Ovary (tissue), 7 donors: ENCODE measurements at regions not wholly inside any gene's neighbourhood (a gene's known extent, or its start where the extent isn't known, plus 50 kb on each side); places are given as distances from the start of the nearest gene placed in this dataset. TPM values are rescaled to one million over a fixed set of nuclear protein-coding genes. Genes with fewer than 3 reads are reported as not detected.
"Not testable (repeated sequence)": the region's sequence is repeated elsewhere in the genome, so short reads cannot be mapped to it uniquely, and the experiment has no call there.

Source experiments
- DNase-seq, 5 donors: peaks; one replicate each; pipeline ENCODE4 v3.0.0-alpha.2; 2019 to 2020
- H3K27ac ChIP-seq, 2 donors: fragments of 200-600 bp; one replicate each; pipeline versions ENCODE4 v1.5.1 to v1.8.0; 2019 to 2022
- H3K27me3 ChIP-seq: fragments of 200-600 bp; one replicate; pipeline ENCODE4 v1.8.0; 2022
- H3K36me3 ChIP-seq: fragments of 200-600 bp; sonication (generic); one replicate; pipeline ENCODE4 v1.5.1; 2019
- H3K4me1 ChIP-seq: one replicate; pipeline ENCODE4 v1.8.1; 2013; ENCODE audit warnings: mild to moderate bottlenecking, moderate library complexity; ENCODE audit not compliant: insufficient read depth
- H3K4me3 ChIP-seq: fragments of 200-600 bp; sonication (generic); one replicate; pipeline ENCODE4 v1.5.1; 2017
- H3K9me3 ChIP-seq, 2 donors: fragments of 200-600 bp in 1 of 2; sonication (generic) in 1 of 2; one replicate each; pipeline versions ENCODE4 v1.5.1 to v1.8.1; 2013 to 2019; ENCODE audit warnings: mild to moderate bottlenecking in 1 of 2, moderate library complexity in 1 of 2
- CTCF ChIP-seq, 3 donors: fragments of 450-650 bp in 2 of 3; fragments of 200-600 bp in 1 of 3; IDR thresholded peaks; one replicate each; pipeline versions ENCODE4 v1.5.1 to v1.8.0; 2016 to 2022; ENCODE audit warnings: antibody characterized with exemption in 3 of 3, mild to moderate bottlenecking in 1 of 3
- EP300 ChIP-seq: sonication (generic); formaldehyde crosslinking; IDR thresholded peaks from one replicate; pipeline ENCODE4 v1.6.1; 2017; ENCODE audit warnings: antibody characterized with exemption
- POLR2A ChIP-seq: fragments of 450-650 bp; IDR thresholded peaks from one replicate; pipeline ENCODE4 v1.6.1; 2017; ENCODE audit warnings: antibody characterized with exemption, mild to moderate bottlenecking, moderate library complexity
- WGBS, 3 donors: extraction: QIAGEN DNeasy Blood & Tissue Kit in 1 of 3; methylation state at CpG; one replicate each; pipeline versions ENCODE4 v1.1.5 to v1.1.7; 2013 to 2017; 5-methylcytosine and 5-hydroxymethylcytosine counted together
- intact Hi-C, 4 donors: fragments of 100-400 bp; cut with DNase I; formaldehyde crosslinking; loops; one replicate each; pipeline versions ENCODE4 v1.11.0 to v1.15.1; 2022 to 2023
- small RNA-seq: library from RNA; depleted of rRNA; stranded (forward); fragments of <200 nt; gene quantifications from one replicate; pipeline ENCODE3, GENCODE V24; 2016
- donor health status: DM: no; HTN: no; CAD: no; lungs with moderate emphysema.
- donor health status: DM: no; HTN: no; CAD: no.
- donor health status: Bipolar disorder and iron deficiency.
- donor health status: DM: no; HTN: no; CAD: no.
- donor health status: DM: yes; HTN: yes; CAD: no.

GRCh38 chr21:15671188-15671587 lies 58.6 kb upstream of the USP25 start:
- H3K4me3 ChIP-seq, result no peak overlapping the region
- WGBS, 3 donors, result 79 to 89% (median 88%) methylated on average over 3 of the region's 3 CpGs
- H3K4me1 ChIP-seq, result no peaks in the 10 kb centered on the region
- TF ChIP-seq EP300 (no peak), CTCF (IDR thresholded peaks at IDR 0.05) (no peak), POLR2A (no peak)
- H3K9me3 ChIP-seq, result no peaks in the 10 kb centered on the region
- intact Hi-C loops, result no loop called here
- H3K27me3 ChIP-seq, result no peaks in the 10 kb centered on the region
- H3K27ac ChIP-seq, result no peak overlapping the region
- no peaks in the 10 kb centered on the region for H3K36me3 ChIP-seq
- DNase-seq, result no peak

DNA sequence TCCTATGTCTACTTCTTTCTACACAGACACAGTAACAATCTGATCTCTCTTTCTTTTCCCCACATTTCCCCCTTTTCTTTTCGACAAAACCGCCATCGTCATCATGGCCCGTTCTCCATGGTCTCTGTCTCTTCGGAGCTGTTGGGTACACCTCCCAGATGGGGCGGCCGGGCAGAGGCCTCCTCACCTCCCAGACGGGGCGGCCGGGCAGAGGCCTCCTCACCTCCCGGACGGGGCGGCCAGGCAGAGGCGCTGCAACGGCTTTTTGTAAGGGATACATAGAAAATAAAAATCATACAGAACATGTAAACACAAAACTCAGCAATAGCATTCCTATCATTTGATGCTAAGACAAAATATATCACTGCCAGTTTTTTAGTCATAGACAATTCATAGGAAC lies 57.2 kb upstream of the USP25 start:
- intact Hi-C loops, H3K9me3 ChIP-seq: not testable (repeated sequence)
- 94 to 97% (median 96%) methylated on average over 15 of the region's 15 CpGs for WGBS, 3 donors

GRCh38 chr21:15676935-15677334 lies 52.8 kb upstream of the USP25 start:
- H3K9me3 ChIP-seq, result no peaks in the 10 kb centered on the region
- H3K4me1 ChIP-seq, result no peaks in the 10 kb centered on the region
- H3K4me3 ChIP-seq, result no peak overlapping the region
- TF ChIP-seq EP300, result no peak
- no peak for TF ChIP-seq CTCF (IDR thresholded peaks at IDR 0.05)
- no peak for TF ChIP-seq POLR2A
- no peak for DNase-seq
- H3K27ac ChIP-seq, result no peak overlapping the region
- intact Hi-C loops, result no loop called here
- H3K27me3 ChIP-seq, result no peaks in the 10 kb centered on the region
- no peaks in the 10 kb centered on the region for H3K36me3 ChIP-seq
- WGBS, 3 donors, result 84 to 89% (median 88%) methylated on average over 1 of the region's 1 CpG

More for the DNA sequence above, 57.2 kb upstream of the USP25 start:
- not testable (repeated sequence) for H3K27ac ChIP-seq, DNase-seq, H3K36me3 ChIP-seq, H3K4me3 ChIP-seq, H3K4me1 ChIP-seq, H3K27me3 ChIP-seq

DNA sequence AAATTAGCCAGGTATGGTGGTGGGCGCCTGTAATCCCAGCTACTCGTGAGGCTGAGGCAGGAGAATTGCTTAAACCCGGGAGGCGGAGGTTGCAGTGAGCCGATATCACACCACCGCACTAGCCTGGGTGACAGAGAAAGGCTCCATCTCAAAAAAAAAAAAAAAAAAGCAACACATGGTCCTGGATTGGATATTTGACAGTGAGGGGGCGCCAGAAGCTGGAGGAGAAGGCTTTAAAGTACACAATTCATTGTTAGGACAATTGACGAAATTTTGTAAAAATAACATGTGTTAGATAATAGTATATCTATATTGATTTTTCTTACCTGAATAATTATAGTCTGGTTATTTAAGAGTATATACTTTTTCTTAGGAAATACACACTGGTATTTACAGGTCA lies 50.2 kb upstream of the USP25 start:
- TF ChIP-seq EP300, result no peak
- TF ChIP-seq CTCF (IDR thresholded peaks at IDR 0.05), result no peak
- no peak for TF ChIP-seq POLR2A
- Histone ChIP-seq H3K4me1 (no peaks in the 10 kb centered on the region), H3K9me3 (no peaks in the 10 kb centered on the region), H3K4me3 (no peak overlapping the region), H3K36me3 (no peaks in the 10 kb centered on the region), H3K27me3 (no peaks in the 10 kb centered on the region), H3K27ac (no peak overlapping the region)
- intact Hi-C loops, result no loop called here
- DNase-seq, result no peak
- WGBS, 3 donors, result 86 to 88% (median 88%) methylated on average over 8 of the region's 8 CpGs

Small RNAs in the stretch of these regions (small RNA-seq; reads per million reads assigned to genes)
- gene AF246928.1 (not detected), gene CYCSP42 (not detected), gene RNU6-1326P (not detected)
